Colon (tissue), 2 donors: ENCODE measurements at regions not wholly inside any gene's neighbourhood (a gene's known extent, or its start where the extent isn't known, plus 50 kb on each side); places are given as distances from the start of the nearest gene placed in this dataset.
"Not testable (repeated sequence)": the region's sequence is repeated elsewhere in the genome, so short reads cannot be mapped to it uniquely, and the experiment has no call there.

Source experiments
- FAIRE-seq: peaks from 2 replicates; lab custom pipeline; 2012; peaks lifted over from hg19 to GRCh38; lab: Jason Lieb, UNC
- donor health status: control.
- donor health status: control.

GRCh38 chr5:86232246-86232645 lies 385.5 kb upstream of the COX7C start:
- no peak for FAIRE-seq

- no peak for FAIRE-seq
Measured at GRCh38 chr5:86244153-86244552, 373.6 kb upstream of the COX7C start.

- FAIRE-seq, result no peak
Measured at GRCh38 chr5:86257871-86258270, 359.9 kb upstream of the COX7C start.

- FAIRE-seq, result not testable (repeated sequence)
Measured at GRCh38 chr5:86284400-86285190, 333.1 kb upstream of the COX7C start.

GRCh38 chr5:86287437-86287836 lies 330.3 kb upstream of the COX7C start:
- not testable (repeated sequence) for FAIRE-seq

- FAIRE-seq, result not testable (repeated sequence)
Measured at GRCh38 chr5:86289786-86290185, 328.0 kb upstream of the COX7C start.

GRCh38 chr5:86292811-86293210 lies 324.9 kb upstream of the COX7C start:
- not testable (repeated sequence) for FAIRE-seq

- peak; percentile 28 for FAIRE-seq
Measured at GRCh38 chr5:86302643-86303042, 315.1 kb upstream of the COX7C start.

- peak; percentile 80 for FAIRE-seq
Measured at GRCh38 chr5:86305050-86305449, 312.7 kb upstream of the COX7C start.

GRCh38 chr5:86314951-86315350 lies 302.8 kb upstream of the COX7C start:
- FAIRE-seq, result no peak

GRCh38 chr5:86320266-86320665 lies 297.5 kb upstream of the COX7C start:
- FAIRE-seq, result no peak

GRCh38 chr5:86329318-86329717 lies 288.4 kb upstream of the COX7C start:
- FAIRE-seq, result no peak

- no peak for FAIRE-seq
Measured at GRCh38 chr5:86330736-86331135, 287.0 kb upstream of the COX7C start.

GRCh38 chr5:86332851-86333250 lies 284.9 kb upstream of the COX7C start:
- no peak for FAIRE-seq

- FAIRE-seq, result no peak
Measured at GRCh38 chr5:86337667-86338460, 279.9 kb upstream of the COX7C start.

- no peak for FAIRE-seq
Measured at GRCh38 chr5:86354664-86355063, 263.1 kb upstream of the COX7C start.

- no peak for FAIRE-seq
Measured at GRCh38 chr5:86360801-86361200, 256.9 kb upstream of the COX7C start.

- FAIRE-seq, result no peak
Measured at GRCh38 chr5:86371061-86371460, 246.7 kb upstream of the COX7C start.

GRCh38 chr5:86374611-86375010 lies 243.1 kb upstream of the COX7C start:
- no peak for FAIRE-seq

GRCh38 chr5:86376214-86376613 lies 241.5 kb upstream of the COX7C start:
- FAIRE-seq, result no peak

- no peak for FAIRE-seq
Measured at GRCh38 chr5:86403190-86403589, 214.6 kb upstream of the COX7C start.

- FAIRE-seq, result no peak
Measured at GRCh38 chr5:86404256-86404655, 213.5 kb upstream of the COX7C start.

- no peak for FAIRE-seq
Measured at GRCh38 chr5:86407711-86408110, 210.0 kb upstream of the COX7C start.
